MM.1S (cell line): ENCODE measurements at regions not wholly inside any gene's neighbourhood (a gene's known extent, or its start where the extent isn't known, plus 50 kb on each side); places are given as distances from the start of the nearest gene placed in this dataset.

Experiments
- DNase-seq: peaks from one replicate; pipeline ENCODE4 v3.0.0-alpha.2; 2015
- H2AFZ ChIP-seq: fragments of 300-600 bp; sonication (generic); 2 replicates; pipeline ENCODE4 v1.6.0; 2016; ENCODE audit warnings: antibody characterized with exemption, low read length
- H3F3A ChIP-seq: fragments of 300-600 bp; sonication (generic); 2 replicates; pipeline ENCODE4 v1.6.1; 2016; ENCODE audit warnings: mild to moderate bottlenecking, antibody characterized with exemption, low read length, moderate library complexity, mixed read lengths; ENCODE audit not compliant: insufficient read depth
- H3K27ac ChIP-seq: fragments of 300-600 bp; sonication (generic); 2 replicates; pipeline ENCODE4 v1.5.1; 2016; ENCODE audit warnings: mild to moderate bottlenecking, low read length
- H3K27me3 ChIP-seq: fragments of 300-600 bp; sonication (generic); replicated peaks from 2 replicates; pipeline ENCODE4 v1.6.0; 2016; ENCODE audit warnings: low read length; ENCODE audit not compliant: insufficient read depth
- H3K36me3 ChIP-seq: fragments of 300-600 bp; sonication (generic); replicated peaks from 2 replicates; pipeline ENCODE4 v1.6.1; 2016; ENCODE audit warnings: mild to moderate bottlenecking, low read length, mixed read lengths; ENCODE audit not compliant: insufficient read depth
- H3K4me1 ChIP-seq: fragments of 300-600 bp; sonication (generic); 2 replicates; pipeline ENCODE4 v1.6.1; 2016; ENCODE audit warnings: low read length, mixed read lengths
- H3K4me2 ChIP-seq: fragments of 300-600 bp; sonication (generic); 2 replicates; pipeline ENCODE4 v1.6.0; 2016; ENCODE audit warnings: low read depth, low read length
- H3K4me3 ChIP-seq: fragments of 300-600 bp; sonication (generic); 2 replicates; pipeline ENCODE4 v1.5.1; 2016; ENCODE audit warnings: low read length, mixed read lengths
- H3K79me2 ChIP-seq: fragments of 300-600 bp; sonication (generic); 2 replicates; pipeline ENCODE4 v1.6.1; 2016; ENCODE audit warnings: mixed run types, low read length, mixed read lengths
- H3K9ac ChIP-seq: fragments of 300-600 bp; sonication (generic); 2 replicates; pipeline ENCODE4 v1.6.1; 2016; ENCODE audit warnings: low read length, mixed read lengths
- H3K9me2 ChIP-seq: fragments of 300-600 bp; sonication (generic); replicated peaks from 2 replicates; pipeline ENCODE4 v1.6.1; 2016; ENCODE audit warnings: mild to moderate bottlenecking, low read length, mixed read lengths; ENCODE audit not compliant: insufficient read depth
- H3K9me3 ChIP-seq: fragments of 300-600 bp; sonication (generic); replicated peaks from 2 replicates; pipeline ENCODE4 v1.6.1; 2016; ENCODE audit warnings: mild to moderate bottlenecking, low read length, mixed read lengths; ENCODE audit not compliant: insufficient read depth
- H4K20me1 ChIP-seq: fragments of 300-600 bp; sonication (generic); 2 replicates; pipeline ENCODE4 v1.6.1; 2016; ENCODE audit warnings: mild to moderate bottlenecking, low read length, moderate library complexity, mixed read lengths; ENCODE audit not compliant: insufficient read depth
- EZH2 ChIP-seq: fragments of 300-600 bp; sonication (generic); optimal IDR thresholded peaks from 2 replicates; pipeline ENCODE3; 2017; ENCODE audit warnings: low read depth, mild to moderate bottlenecking, antibody characterized with exemption, low read length, mixed read lengths
- EZH2phosphoT487 ChIP-seq: fragments of 300-600 bp; sonication (generic); IDR thresholded peaks from 2 replicates; pipeline ENCODE4 v1.6.1; 2018; ENCODE audit warnings: antibody characterized with exemption, low read length
- TF ChIP-seq, protein P1 (sequence below): fragments of 300-600 bp; sonication (generic); IDR thresholded peaks from 2 replicates; pipeline ENCODE4 v1.5.1; 2016; ENCODE audit warnings: antibody characterized with exemption, low read length, mixed read lengths

DNA sequence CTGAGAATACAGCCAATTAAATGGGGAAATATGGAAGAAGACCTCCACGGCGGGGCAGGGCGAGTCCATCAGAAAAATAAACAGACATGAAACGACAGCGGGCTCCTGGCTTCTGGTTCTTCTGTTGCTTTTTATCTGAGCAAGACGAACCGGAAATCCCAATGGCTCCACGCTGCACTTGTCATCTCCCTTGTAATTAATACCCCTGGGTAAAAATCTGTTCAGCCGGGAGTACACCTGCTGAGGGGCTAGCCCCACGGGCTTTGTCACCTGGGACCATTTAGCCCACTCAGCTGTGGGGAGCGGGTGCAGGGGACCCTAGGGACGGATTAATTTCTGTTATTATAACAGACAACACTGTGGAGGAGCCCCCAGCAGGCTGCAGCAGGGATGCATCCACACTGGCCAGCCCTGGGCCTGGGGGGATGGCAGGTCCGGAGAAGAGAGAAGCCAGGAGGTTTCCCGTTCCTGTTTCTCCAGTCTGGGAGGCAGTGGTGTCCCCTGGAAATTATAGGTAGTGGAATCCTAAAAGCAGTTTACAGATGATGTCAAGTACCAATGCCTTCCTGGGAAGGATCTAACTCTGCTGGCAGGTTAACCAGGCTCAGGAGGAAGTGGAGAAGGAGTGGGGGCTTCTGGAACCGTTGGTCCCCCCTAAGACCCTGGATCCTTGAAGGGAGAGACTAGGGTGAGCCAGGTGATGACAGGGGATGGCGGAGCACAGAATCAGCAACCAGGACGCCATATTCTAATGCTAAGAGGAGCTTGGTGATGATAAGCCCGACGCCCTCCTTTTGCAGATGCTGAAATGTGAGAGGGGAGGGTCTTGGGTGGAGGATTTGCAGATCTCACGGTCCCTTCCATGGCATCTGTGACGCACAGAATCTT, 566.1 kb downstream of the PTPRU start:
- Histone ChIP-seq H3K9me2 (no peaks in the 10 kb centered on the region), H3K4me1 (no peaks in the 10 kb centered on the region), H3K36me3 (no peaks in the 10 kb centered on the region), H3K79me2 (no peaks in the 10 kb centered on the region), H3K9ac (no peak overlapping the region), H3K4me3 (no peak overlapping the region), H3K27ac (no peak overlapping the region), H2AFZ (no peak overlapping the region), H3F3A (no peaks in the 10 kb centered on the region), H3K9me3 (no peaks in the 10 kb centered on the region), H3K4me2 (no peak overlapping the region), H3K27me3 (peaks cover 71% of the 10 kb centered on the region), H4K20me1 (no peaks in the 10 kb centered on the region)
- TF ChIP-seq EZH2phosphoT487 (no peak), EZH2 (no peak)
- TF ChIP-seq, protein P1, sequence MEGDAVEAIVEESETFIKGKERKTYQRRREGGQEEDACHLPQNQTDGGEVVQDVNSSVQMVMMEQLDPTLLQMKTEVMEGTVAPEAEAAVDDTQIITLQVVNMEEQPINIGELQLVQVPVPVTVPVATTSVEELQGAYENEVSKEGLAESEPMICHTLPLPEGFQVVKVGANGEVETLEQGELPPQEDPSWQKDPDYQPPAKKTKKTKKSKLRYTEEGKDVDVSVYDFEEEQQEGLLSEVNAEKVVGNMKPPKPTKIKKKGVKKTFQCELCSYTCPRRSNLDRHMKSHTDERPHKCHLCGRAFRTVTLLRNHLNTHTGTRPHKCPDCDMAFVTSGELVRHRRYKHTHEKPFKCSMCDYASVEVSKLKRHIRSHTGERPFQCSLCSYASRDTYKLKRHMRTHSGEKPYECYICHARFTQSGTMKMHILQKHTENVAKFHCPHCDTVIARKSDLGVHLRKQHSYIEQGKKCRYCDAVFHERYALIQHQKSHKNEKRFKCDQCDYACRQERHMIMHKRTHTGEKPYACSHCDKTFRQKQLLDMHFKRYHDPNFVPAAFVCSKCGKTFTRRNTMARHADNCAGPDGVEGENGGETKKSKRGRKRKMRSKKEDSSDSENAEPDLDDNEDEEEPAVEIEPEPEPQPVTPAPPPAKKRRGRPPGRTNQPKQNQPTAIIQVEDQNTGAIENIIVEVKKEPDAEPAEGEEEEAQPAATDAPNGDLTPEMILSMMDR = no peak
- no peak for DNase-seq

GRCh38 chr1:29801561-29801973, 565.2 kb downstream of the PTPRU start:
- Histone ChIP-seq H3K9me3 (no peaks in the 10 kb centered on the region), H4K20me1 (no peaks in the 10 kb centered on the region), H3K36me3 (no peaks in the 10 kb centered on the region), H3K79me2 (no peaks in the 10 kb centered on the region), H3K27ac (no peak overlapping the region), H3K27me3 (peaks cover 65% of the 10 kb centered on the region), H3F3A (no peaks in the 10 kb centered on the region), H3K4me1 (no peaks in the 10 kb centered on the region), H3K4me2 (no peak overlapping the region), H3K4me3 (no peak overlapping the region), H3K9me2 (no peaks in the 10 kb centered on the region), H3K9ac (no peak overlapping the region), H2AFZ (no peak overlapping the region)
- no peak for TF ChIP-seq EZH2phosphoT487
- TF ChIP-seq EZH2 = no peak
- TF ChIP-seq, protein P1 = no peak
- no peak for DNase-seq

DNA sequence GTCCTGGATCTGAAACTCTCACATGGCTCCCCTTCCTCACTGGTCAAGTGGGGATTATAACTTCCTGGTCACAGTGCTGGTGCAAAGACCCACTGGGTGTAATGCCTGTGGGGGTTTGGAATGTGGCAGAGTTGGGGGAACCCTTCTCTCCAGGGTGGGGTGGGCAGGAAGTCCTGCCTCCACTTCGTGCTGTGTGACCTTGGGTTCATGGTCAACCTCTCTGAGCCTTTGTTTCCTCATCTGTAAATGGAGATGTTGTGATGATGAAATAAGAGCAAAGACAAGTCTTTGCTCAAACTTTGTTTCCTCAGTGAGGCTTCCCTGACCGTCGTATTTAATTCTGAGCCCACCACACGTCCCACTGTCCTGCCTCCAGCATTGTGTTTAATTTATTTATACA, 564.7 kb downstream of the PTPRU start:
- Histone ChIP-seq H3K79me2 (no peaks in the 10 kb centered on the region), H2AFZ (no peak overlapping the region), H3K9me2 (no peaks in the 10 kb centered on the region), H3K4me3 (no peak overlapping the region), H3K4me1 (no peaks in the 10 kb centered on the region), H3F3A (no peaks in the 10 kb centered on the region), H3K36me3 (no peaks in the 10 kb centered on the region), H3K9me3 (no peaks in the 10 kb centered on the region), H3K4me2 (no peak overlapping the region), H3K27me3 (peaks cover 60% of the 10 kb centered on the region), H3K9ac (no peak overlapping the region), H4K20me1 (no peaks in the 10 kb centered on the region), H3K27ac (no peak overlapping the region)
- DNase-seq = no peak
- TF ChIP-seq EZH2phosphoT487 (no peak), EZH2 (no peak)
- TF ChIP-seq, protein P1 = no peak
